Activated CD8-positive, alpha-beta memory T cell treated with anti-CD3 and anti-CD28 coated beads, Interleukin-2, amount 50 U/mL, for 24 hours (primary cell): ENCODE measurements at regions not wholly inside any gene's neighbourhood (a gene's known extent, or its start where the extent isn't known, plus 50 kb on each side); places are given as distances from the start of the nearest gene placed in this dataset.
"Not testable (repeated sequence)": the region's sequence is repeated elsewhere in the genome, so short reads cannot be mapped to it uniquely, and the experiment has no call there.

Experiments
- DNase-seq: peaks from one replicate; pipeline ENCODE4 v3.0.0-alpha.2; 2020; ENCODE audit errors: extremely low read depth

DNA sequence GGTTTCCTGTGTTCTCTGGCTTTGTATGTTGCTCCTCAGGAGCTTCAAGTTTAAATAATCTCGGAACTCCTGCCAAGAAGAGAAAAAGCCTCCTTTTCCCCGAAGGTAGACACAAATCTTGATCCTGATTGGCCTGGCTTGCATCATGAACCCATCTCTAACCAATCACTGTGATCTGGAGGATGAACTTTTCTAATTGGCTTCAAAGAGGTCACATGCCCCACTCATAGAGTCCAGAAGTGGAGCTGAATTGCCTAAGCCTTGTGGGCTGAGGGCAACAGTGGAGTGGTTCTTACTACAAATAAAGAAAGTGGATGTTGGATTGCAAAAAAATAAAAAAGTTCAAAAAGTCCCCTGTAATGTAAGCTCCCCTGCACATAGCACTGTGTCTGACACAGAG is 245.9 kb downstream of the MID1IP1 start:
- no peak for DNase-seq

DNA sequence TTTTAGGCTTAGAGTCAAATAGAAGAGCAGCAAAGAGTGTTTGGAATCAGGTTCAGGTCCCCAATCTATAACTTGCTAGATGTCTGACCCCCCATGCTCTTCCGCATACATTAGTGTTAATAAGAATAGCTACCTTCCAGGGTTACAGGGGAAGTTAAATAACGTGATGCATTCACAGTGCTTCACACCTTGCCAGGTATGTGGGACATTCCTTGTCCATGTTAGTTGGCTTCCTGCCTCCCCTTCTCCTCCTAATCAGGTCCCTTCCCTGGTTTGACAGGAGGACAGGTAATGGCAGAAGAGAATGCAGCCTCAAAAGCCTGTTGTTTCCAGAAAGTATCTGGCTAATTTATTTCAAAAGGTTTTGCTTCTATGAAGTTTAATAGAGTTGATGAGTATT is 248.7 kb downstream of the MID1IP1 start:
- no peak for DNase-seq

DNA sequence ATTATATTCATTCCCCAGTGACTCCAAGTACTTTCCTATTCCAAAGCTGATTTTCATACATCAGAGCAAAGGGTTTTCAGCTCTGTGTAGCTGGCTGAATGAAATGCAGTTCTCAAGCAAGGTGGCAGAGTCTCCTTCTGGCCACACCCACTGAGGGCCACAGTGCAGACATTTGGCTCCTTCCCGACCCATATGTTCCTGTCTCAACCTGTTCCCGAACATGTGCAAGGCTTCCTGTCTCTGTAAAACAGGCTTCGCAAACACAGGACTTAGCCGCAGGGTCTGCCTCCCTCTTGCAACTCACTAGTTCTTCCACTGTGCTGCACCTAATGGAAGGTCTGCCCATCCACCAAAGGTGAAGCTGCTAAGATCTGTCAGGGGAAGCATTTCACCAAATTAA is 249.2 kb downstream of the MID1IP1 start:
- no peak for DNase-seq

- DNase-seq: no peak
These were observed 251.5 kb downstream of the MID1IP1 start for GRCh38 chrX:39052751-39053150.

- DNase-seq: no peak
These were observed 257.5 kb downstream of the MID1IP1 start for GRCh38 chrX:39058724-39059123.

DNA sequence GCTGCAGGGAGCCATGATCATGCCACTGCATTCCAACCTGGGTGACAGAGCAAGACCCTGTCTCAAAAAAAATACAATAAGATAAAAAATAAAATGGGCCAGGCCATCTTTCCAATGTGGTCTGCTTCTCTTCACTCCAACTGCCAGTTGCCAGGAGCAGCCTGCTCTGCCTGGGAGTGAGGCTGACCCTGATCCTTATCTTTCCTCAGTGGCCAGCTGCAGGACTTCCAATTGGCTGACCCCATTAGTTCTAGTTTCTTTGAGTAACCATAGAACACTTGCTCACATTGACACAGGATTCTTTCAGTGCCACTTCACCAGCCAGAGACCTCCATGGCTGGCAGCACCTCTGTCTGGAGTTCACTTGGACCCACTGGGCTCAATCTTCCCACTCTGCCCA is 258.6 kb downstream of the MID1IP1 start:
- DNase-seq: no peak

- no peak for DNase-seq
These were observed 261.8 kb downstream of the MID1IP1 start for GRCh38 chrX:39063037-39063436.

GRCh38 chrX:39063702-39064101 is 262.4 kb downstream of the MID1IP1 start:
- no peak for DNase-seq

- DNase-seq: no peak
These were observed 264.0 kb downstream of the MID1IP1 start for GRCh38 chrX:39065051-39065871.

DNA sequence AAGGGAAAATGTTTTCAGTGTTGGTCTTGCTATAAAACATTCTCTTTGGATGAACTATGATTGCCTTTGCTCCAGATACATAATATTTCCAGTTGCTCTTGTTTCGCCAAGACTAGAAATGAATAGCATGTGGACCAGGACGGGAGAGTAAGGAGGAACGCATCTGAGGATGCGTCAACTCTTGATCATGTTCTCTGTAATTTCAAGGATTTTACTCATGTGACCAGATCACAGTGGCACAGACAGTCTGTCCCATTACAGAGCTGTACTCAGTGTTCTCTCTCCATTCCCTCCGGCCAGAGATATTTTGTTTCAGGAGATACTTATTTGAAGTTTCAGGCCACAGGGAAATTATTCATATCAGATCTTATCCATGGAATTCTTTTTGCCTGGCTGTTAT is 266.6 kb downstream of the MID1IP1 start:
- no peak for DNase-seq

GRCh38 chrX:39068634-39069033 is 267.4 kb downstream of the MID1IP1 start:
- DNase-seq: not testable (repeated sequence)

DNA sequence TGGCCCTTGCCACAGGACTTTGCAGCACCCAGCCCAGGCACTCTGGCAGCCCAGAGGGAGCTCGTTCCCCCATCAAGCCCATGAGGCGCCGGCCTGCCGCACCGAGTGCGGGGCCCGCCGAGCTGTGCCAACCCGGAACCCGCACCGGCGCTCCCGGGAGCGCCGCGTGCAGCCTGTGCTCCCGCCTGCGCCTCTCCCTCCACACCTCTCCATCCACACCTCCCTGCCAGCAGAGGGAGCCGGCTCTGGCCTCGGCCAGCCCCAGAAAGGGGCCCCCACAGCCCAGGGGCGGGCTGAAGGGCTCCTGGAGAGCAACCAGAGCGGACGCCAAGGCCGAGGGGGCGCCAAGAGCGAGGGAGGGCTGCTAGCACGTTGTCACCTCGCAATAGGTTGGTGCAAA is 268.8 kb downstream of the MID1IP1 start:
- DNase-seq: no peak

- no peak for DNase-seq
These were observed 271.9 kb downstream of the MID1IP1 start for GRCh38 chrX:39073131-39073530.

DNA sequence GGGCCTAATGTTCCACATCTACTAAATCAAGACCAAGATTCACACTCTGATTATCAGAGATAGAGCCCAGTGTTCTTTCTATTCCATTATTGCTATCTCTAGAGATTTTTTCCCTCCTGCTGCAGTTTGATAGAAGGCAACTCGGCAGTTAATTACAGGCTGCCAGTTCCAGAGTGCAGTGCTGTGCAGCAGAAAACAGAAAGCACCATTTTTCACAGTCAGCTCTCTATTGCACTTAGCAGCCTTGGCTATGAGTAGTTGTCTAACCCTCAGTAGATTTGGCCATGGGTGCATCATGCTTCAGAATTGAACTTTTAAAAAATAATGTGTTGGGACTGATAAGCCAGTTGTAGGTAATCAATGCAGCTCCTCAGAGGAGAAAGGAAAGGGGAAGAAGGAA is 295.3 kb downstream of the MID1IP1 start:
- DNase-seq: no peak

- DNase-seq: no peak
These were observed 303.5 kb downstream of the MID1IP1 start for GRCh38 chrX:39104745-39105144.

GRCh38 chrX:39112143-39112542 is 310.9 kb downstream of the MID1IP1 start:
- DNase-seq: no peak

- DNase-seq: no peak
These were observed 313.9 kb downstream of the MID1IP1 start for GRCh38 chrX:39115166-39115565.

DNA sequence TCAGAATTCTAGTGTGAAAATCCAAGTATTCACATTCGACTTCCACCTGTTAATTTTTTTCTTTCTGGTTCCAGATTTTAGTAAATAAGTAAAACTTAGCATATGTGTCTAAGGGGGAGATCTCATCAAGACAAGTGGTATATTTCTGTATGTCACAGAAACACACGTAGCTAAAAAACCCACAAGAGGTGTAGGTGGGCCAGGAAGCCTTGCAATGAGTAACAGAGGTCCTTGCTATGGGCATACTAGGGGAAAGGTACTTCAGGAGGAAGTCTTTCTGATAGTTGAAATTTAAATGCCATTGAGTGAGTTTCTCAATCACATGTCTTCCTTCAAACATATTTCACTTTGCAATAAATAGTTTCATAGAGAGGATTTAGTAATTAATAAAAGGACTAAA is 315.8 kb downstream of the MID1IP1 start:
- DNase-seq: no peak

GRCh38 chrX:39121903-39122302 is 320.6 kb downstream of the MID1IP1 start:
- DNase-seq: no peak

DNA sequence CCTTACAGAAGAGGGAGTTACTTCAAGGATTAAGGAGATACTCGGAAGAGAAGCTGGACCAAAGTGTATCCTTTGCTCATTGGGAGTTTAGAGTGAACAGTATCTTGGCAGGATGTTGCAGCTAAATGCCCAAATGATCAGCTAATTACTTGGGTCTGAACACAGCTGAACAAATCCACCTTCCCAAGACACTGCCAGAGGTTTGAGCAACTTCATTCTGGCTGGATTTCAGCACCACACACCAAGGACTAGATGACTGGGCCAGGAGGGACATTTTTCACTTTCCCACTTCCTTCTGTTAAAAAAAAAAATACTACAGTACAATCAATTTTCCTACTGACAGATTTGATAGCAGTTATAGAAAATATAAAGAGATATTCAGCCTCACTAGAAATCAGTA is 324.6 kb downstream of the MID1IP1 start:
- no peak for DNase-seq

DNA sequence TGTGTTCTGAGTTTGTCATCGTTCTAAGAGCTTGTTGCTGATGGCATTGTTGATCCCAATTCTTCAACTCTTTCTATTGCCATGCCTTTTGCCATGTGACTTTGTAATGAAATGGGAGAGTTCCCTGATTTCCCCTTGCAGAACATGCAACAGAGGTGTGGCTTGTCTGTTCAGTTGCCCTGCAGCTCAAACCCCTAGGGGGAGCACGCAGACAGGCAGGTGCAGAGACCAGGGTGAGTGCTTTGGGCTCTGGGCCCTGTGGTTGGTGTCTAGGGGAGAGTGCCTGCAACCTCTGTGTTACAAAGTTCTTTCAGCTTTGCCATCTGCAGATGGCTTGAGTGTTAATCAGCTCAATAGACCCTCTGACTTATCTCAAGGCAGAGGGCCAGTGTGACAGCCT is 332.7 kb downstream of the MID1IP1 start:
- DNase-seq: no peak

- DNase-seq: no peak
These were observed 336.2 kb downstream of the MID1IP1 start for GRCh38 chrX:39137363-39137954.

DNA sequence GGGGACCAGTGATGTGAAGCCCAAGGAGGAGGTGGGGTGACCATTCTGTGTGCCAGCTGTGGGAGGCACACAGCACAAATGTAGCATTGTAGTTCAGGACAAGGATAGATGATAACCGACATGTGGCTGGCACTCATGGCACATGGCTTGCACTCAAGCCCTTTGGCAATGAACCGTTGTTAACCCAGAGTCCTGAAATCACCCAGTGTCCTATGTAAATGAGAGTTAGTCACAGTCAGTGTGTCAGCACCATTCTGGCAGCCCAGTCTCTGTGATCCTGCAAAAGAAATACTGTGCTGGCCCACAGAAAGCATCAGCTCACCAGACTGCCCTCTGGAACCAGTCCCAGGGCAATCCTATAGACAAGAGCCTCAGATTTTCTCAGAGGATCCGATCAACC is 339.3 kb downstream of the MID1IP1 start:
- DNase-seq: no peak

- DNase-seq: no peak
These were observed 343.1 kb downstream of the MID1IP1 start for GRCh38 chrX:39144323-39144722.
